GM19397 (cell line): ENCODE measurements at regions not wholly inside any gene's neighbourhood (a gene's known extent, or its start where the extent isn't known, plus 50 kb on each side); places are given as distances from the start of the nearest gene placed in this dataset.

Experiments used
- ATAC-seq: cut with Tn5 transposase; IDR thresholded peaks from one replicate; pipeline ENCODE4 v1.9.1; 2021; ENCODE audit warnings: mild to moderate bottlenecking, moderate library complexity; ENCODE audit not compliant: unreplicated experiment

DNA sequence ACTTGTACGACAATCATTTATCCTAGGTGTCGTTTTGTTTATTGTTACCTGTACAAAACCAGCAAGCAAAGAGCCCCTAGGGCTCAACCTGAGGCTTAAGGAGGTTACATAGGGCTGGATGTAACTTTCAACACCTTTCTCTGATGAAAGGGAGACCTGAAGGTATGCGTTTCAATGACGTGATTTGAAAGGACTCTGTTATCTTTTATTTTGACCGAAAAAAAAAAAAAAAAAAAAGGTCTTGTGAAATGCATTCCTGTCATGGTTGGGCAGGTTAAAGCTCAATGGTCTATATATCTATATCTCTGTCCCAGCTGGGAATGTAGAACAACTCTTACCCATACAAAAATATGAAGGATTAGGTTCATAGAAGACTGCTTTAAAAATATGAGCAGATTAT lies 78.7 kb upstream of the SASH1 start:
- no peak for ATAC-seq

DNA sequence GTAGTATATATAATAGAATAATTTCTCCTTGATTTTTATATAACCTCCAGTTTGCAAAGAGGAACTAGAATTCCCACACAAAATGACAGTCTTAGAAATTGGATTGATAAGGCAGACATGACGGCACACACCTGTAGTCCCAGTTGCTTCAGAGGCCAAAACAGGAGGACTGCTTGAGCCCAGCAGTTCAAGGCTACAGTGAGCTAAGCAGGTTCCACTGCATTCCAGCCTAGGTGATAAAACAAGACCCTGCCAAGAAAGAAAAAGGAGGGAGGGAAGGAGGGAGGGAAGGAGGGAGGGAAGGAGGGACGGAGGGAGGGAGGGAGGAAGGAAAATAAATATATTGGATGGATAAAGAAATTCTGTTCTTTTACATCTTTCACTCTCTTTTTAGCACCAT lies 77.6 kb upstream of the SASH1 start:
- ATAC-seq, result no peak

DNA sequence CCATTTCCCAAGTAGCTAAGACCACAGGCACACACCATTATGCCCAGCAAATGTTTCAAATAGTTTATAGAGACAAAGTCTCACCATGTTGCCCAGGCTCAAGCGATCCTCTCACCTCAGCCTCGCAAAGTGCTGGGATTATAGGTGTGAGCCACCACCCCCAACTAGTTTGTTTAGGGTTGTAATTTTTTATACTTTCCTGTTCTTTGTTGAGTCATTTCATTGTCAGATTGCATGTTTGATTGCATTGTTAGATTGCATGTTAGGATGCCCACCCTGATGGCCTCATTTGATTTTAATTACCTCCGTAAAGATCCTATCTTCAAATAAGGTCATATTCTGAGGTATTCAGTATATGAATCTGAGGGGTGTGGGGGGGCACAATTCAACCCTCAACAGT lies 73.3 kb upstream of the SASH1 start:
- no peak for ATAC-seq

DNA sequence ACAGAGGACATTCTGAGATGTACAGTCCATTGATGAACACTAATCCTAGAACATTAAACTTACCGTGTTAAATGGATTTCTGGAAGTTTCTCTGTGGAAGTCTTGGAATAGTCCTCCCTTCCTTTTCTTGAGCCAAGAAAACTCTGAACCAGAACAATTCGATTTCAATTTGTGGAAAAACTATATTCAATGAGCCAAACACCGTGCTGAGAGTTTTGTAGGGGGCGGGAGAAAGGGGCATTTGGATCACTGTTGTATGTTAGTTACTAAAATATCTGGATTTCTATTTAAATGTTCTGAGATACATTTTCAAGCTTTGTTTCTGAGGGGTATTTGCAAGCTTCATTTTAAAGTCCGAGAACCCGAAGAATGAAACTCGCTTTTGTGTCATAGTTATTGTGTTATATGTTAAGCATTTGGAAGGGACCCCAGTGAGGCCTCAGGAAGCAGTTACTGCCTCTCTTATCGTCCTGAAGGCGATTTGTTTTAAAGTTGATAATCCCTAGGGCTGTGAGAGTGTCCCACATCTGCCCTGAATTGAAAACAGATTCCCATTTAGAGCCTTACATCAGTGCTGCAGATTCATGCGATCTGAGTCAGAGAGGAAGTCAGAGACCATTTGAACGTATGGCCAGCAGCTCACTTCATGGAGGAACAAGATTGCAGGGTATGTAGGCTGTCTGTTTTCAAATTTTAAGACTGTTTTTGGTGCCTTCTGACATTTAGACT lies 70.8 kb upstream of the SASH1 start:
- no peak for ATAC-seq

DNA sequence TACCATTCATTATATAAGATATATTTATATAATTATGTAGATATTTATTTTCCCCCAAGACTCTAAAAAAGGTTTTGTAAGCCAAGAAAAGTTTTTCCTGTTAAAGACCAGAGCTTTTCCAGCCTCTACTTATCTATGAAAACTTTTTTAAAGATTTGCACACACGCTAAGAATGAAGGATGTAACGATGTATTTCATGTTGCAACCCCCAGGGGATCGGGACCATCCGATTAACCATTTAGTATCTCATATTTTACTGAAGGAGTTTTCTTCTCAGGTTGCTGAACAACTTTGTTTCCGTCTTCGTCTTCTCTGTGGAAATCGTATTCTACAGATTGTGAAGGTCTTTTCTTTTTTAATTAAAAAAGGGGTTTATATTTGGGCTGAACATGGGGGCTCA lies 70.0 kb upstream of the SASH1 start:
- no peak for ATAC-seq

DNA sequence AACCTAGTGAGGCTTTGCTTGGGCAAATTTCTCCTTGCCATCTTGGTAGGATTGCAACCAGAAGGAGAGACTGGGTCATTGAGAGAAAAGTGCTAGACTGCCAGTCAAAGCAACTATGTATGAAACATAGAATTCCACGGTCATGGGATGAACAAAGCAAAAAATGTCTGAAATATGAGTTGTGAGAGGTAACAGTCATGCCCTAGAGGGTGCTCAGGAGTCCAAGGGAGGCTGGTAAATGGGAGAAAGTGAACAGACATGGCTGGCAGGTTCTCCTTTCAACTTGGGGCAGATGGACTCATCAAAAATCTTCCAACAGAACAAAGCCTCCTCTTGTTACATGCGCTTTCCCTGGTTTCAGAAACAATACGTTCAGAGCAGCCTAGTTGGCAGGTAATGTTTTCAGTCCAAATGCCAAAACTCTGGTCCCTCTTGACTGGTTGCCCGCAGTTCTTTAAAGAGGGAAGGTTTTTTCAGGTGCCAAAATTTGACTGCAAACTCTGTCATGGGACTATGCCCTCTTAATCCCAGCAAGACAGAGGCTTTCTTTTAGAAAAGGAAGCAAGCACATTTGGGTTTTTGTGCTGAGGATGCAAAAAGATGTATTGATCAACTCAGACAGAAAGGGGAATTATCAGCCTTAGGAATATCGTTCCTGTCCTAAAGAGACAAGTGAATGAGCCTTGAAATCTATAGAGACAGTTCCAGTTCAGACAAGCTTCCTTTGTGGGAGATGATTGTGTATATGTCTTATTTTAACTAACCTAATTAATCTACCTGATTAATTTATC lies 68.5 kb upstream of the SASH1 start:
- no peak for ATAC-seq

DNA sequence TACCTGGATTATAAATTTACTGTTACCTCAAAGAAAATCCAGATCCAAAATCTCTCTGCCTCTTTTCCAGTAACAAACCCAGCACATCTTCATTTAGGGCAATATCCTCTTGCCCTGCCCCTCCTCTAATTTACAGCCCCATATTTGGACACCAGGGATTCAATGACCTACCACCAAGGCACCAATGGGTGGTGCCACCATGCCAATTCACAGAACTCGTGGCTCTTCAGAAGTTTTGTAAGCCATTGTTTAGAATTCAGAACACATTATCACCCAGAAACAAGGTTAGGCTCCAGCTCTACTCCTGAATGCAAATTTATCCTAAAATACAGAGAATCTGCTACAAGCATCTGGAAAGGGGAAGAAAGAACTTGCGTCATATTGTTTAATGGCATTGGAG lies 67.8 kb upstream of the SASH1 start:
- no peak for ATAC-seq

DNA sequence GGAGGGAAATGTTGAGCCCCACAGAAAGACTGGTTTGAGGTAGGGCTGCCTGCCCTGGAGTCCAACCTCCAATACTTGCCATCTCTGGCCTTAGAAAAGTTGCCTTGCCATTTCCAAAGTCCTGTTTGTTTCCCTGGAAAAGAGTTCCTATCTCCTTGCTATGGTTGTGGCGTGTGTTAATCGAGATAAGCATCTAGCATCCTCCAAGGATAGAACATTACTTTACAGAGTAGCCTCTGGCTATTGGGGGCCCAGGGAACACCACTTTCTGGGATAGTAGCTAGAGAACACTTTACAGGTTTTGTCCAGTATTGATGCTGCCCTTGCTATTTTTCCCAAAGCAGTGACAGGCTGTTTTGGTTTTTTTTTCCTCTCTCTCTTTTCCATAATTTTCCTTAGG lies 57.4 kb upstream of the SASH1 start:
- no peak for ATAC-seq

DNA sequence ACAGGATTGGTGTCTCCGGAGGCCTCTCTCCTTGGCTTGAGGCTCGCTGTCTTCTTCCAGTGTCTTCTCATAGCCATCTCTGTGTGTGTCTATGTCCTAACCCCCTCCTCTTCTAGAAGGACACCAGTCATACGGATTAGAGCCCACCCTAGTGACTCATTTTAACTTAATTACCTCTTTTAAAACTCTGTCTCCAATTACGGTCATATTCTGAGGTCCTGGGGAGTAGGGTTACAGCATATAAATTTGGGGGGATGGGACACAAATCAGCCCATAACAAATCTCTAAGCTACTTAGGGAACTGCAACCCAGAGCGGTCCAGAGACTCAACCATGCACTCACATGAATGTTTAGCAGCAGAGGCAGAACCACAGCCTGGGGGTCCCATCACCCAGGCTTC lies 56.1 kb upstream of the SASH1 start:
- no peak for ATAC-seq

DNA sequence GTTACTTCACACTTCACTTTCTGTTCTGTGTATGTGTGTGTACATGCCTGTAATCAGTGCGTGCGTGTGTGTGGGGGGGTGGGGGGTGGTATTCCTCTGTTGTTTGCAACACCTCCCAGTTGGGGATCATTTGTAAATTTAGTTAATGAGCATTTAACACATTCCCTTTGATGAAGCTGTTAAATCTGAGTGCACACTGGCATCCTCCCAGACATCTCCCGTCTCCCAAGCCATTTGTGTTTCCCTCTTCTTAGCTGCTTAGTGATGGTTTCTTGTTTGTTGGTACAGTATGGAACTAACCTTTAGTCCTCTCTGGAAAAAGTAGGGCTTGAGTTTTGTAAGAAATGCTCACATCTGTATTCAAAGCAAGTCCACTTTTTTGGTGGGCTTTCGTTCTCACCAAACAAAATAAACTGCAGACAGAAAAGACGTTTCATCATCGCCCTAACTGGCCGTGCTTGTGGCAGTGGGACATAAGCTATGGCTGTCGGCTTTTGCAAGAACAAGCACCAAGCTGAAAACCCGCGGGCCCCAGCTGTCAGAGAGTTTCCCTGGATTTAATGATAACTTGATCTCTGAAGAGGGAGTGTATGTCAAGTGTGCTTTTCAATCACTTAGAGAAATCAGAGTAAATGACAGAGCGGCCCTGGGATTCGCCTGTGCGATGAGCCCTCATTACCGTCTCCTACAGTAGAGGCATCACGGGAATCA lies 54.9 kb upstream of the SASH1 start:
- no peak for ATAC-seq

DNA sequence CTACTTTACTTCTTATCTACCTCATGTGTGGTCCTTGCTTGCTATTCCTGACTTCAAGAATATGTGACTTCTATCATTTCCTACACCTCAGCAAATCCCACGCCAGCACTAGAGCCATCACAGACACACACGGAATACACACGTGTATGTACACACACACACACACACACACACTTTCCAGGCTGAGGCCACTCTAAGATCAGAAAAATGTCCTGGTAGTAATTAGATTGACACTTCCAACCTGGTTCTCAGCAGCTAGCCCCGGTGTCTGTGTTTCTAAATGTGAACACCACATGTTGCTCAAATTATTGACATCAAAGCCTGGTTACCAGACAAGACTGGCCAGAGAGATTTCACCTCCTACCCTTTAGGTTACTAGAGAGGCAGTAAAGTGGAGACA lies 54.1 kb upstream of the SASH1 start:
- ATAC-seq, result no peak

DNA sequence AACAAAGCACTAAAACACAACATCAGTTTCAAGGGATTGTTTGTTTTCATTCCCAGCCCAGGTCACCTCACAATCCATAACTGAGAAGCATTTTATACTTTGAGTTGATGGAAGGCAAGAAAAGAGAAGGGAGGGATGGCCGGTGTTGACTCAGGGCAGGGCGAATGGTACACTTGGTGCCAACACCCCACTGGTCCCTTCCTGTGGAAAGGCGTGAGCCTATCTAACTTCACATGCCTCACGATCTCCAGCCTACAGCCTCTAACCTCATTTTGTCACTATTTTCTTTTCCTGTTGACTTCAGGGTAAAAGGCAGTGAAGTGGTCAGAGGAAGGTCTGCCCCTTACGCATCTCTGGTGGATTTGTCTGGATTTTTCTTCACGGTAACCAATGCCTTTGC lies 53.5 kb upstream of the SASH1 start:
- ATAC-seq, result no peak

DNA sequence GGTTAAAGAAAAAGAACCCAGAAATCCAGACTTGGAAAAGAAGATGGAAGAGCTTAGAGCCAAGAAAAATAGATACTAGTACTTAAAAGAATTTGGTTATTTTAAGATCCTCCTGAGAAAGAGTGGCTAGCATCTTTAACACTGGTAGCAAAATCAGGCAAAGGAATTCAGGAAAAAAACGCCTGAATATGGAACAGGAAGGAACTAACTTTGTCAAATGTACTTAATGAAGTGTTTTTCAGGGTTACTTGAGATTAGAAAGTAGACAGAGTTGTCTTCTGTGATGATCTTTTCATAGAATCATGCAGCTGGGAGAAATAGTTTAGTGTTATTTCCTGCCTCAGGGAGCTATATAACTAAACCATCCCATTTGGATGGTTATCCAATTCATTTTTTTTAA lies 50.8 kb upstream of the SASH1 start:
- ATAC-seq, result no peak
